Cardiac fibroblast (primary cell): ENCODE measurements at regions not wholly inside any gene's neighbourhood (a gene's known extent, or its start where the extent isn't known, plus 50 kb on each side); places are given as distances from the start of the nearest gene placed in this dataset.
"Not testable (repeated sequence)": the region's sequence is repeated elsewhere in the genome, so short reads cannot be mapped to it uniquely, and the experiment has no call there.

Experiments
- DNase-seq, 2 donors: peaks; one replicate each; pipeline versions ENCODE4 v3.0.0 to v3.0.0-alpha.2; 2010; ENCODE audit warnings: low read depth in 2 of 2
- H3K4me3 ChIP-seq, 2 donors: replicated peaks in 1 of 2; 1 replicate in 1 of 2; 2 replicates in 1 of 2; pipeline ENCODE4 v1.5.1; 2011; ENCODE audit warnings: low read depth in 2 of 2, low read length in 2 of 2, mild to moderate bottlenecking in 2 of 2, moderate library complexity in 1 of 2
- CTCF ChIP-seq: IDR thresholded peaks from one replicate; pipeline ENCODE4 v1.5.1; 2011; ENCODE audit warnings: low read depth, mild to moderate bottlenecking, low read length, inconsistent platforms

- TF ChIP-seq CTCF, result no peak
- peak; percentile 37 to 55 for DNase-seq
- H3K4me3 ChIP-seq, result no peak overlapping the region
These were observed 152.0 kb downstream of the NUFIP1 start for GRCh38 chr13:44837250-44837649.

GRCh38 chr13:44834404-44834803 lies 154.9 kb downstream of the NUFIP1 start:
- no peak for DNase-seq
- TF ChIP-seq CTCF, result no peak
- H3K4me3 ChIP-seq, result no peak overlapping the region

- no peak for TF ChIP-seq CTCF
- no peak for DNase-seq
- H3K4me3 ChIP-seq, result no peak overlapping the region
These were observed 155.6 kb downstream of the NUFIP1 start for GRCh38 chr13:44833626-44834025.

- no peak for DNase-seq
- H3K4me3 ChIP-seq, result no peak overlapping the region
- no peak for TF ChIP-seq CTCF
These were observed 156.1 kb downstream of the NUFIP1 start for GRCh38 chr13:44833139-44833538.

GRCh38 chr13:44826591-44827350 lies 162.5 kb downstream of the NUFIP1 start:
- no peak for TF ChIP-seq CTCF
- no peak for DNase-seq
- H3K4me3 ChIP-seq, result no peak overlapping the region

- H3K4me3 ChIP-seq, result no peak overlapping the region
- no peak for DNase-seq
- TF ChIP-seq CTCF, result no peak
These were observed 163.3 kb downstream of the NUFIP1 start for GRCh38 chr13:44825953-44826352.

- not testable (repeated sequence) for H3K4me3 ChIP-seq, DNase-seq
These were observed 165.7 kb downstream of the NUFIP1 start for GRCh38 chr13:44823555-44823954.
